A673 (cell line): ENCODE measurements at regions not wholly inside any gene's neighbourhood (a gene's known extent, or its start where the extent isn't known, plus 50 kb on each side); places are given as distances from the start of the nearest gene placed in this dataset.

Source experiments
- BruUV-seq: library from RNA; stranded (reverse); fragments of 400-500 nt; replicated peaks from 2 replicates; lab custom pipeline; 2021; lab: Mats Ljungman, UMichigan
- CTCF ChIA-PET: fragments of 300-600 bp; sonication (Branson Sonifier 250); formaldehyde crosslinking; loops from one replicate; lab custom pipeline; 2022; ENCODE audit warnings: antibody characterized with exemption; lab: Charles Lee
- POLR2A ChIA-PET: fragments of 300-600 bp; sonication (Branson Sonifier 250); formaldehyde crosslinking; loops from one replicate; lab custom pipeline; 2022; ENCODE audit warnings: antibody characterized with exemption; ENCODE audit not compliant: low non-redundant PET; lab: Charles Lee
- DNase-seq: peaks from one replicate; pipeline ENCODE4 v3.0.0-alpha.2; 2015; ENCODE audit warnings: low spot score
- H3K27ac ChIP-seq: fragments of 200-600 bp; sonication (generic); 2 replicates; pipeline ENCODE4 v1.5.1; 2016; ENCODE audit warnings: mixed run types, low read depth, mild to moderate bottlenecking, mixed read lengths, antibody characterized with exemption, low read length; ENCODE audit not compliant: poor library complexity, severe bottlenecking
- H3K27me3 ChIP-seq: fragments of 200-600 bp; sonication (generic); replicated peaks from 2 replicates; pipeline ENCODE4 v1.6.1; 2017; ENCODE audit warnings: mixed run types, low read depth, mild to moderate bottlenecking, mixed read lengths, antibody characterized with exemption, low read length; ENCODE audit not compliant: insufficient read depth, poor library complexity
- H3K36me3 ChIP-seq: fragments of 200-600 bp; sonication (generic); 2 replicates; pipeline ENCODE4 v1.6.1; 2016; ENCODE audit warnings: mixed run types, mild to moderate bottlenecking, mixed read lengths, antibody characterized with exemption, low read length; ENCODE audit not compliant: insufficient read depth, poor library complexity, severe bottlenecking
- H3K4me1 ChIP-seq: fragments of 200-600 bp; sonication (generic); 2 replicates; pipeline ENCODE4 v1.6.1; 2017; ENCODE audit warnings: mixed run types, mild to moderate bottlenecking, mixed read lengths, antibody characterized with exemption, low read length; ENCODE audit not compliant: insufficient read depth, poor library complexity, severe bottlenecking
- H3K4me3 ChIP-seq: fragments of 200-600 bp; sonication (generic); 2 replicates; pipeline ENCODE4 v1.5.1; 2016; ENCODE audit warnings: low read depth, mixed run types, mild to moderate bottlenecking, mixed read lengths, low read length; ENCODE audit not compliant: poor library complexity, severe bottlenecking
- H3K9me3 ChIP-seq: fragments of 200-600 bp; sonication (generic); 2 replicates; pipeline ENCODE4 v1.6.1; 2016; ENCODE audit warnings: mixed run types, low read depth, mild to moderate bottlenecking, mixed read lengths, antibody characterized with exemption, low read length; ENCODE audit not compliant: poor library complexity, severe bottlenecking
- EZH2 ChIP-seq: fragments of 200-600 bp; sonication (generic); IDR thresholded peaks from 2 replicates; pipeline ENCODE4 v1.6.1; 2017; ENCODE audit warnings: borderline replicate concordance, low read depth, mild to moderate bottlenecking, mixed read lengths, antibody characterized with exemption, low read length; ENCODE audit not compliant: poor library complexity, severe bottlenecking
- intact Hi-C: fragments of 100-400 bp; cut with micrococcal nuclease; formaldehyde crosslinking; loops from one replicate; pipeline ENCODE4 v1.10.0; 2022; ENCODE audit not compliant: unreplicated experiment
- TF ChIP-seq, protein P1 (sequence below): fragments of 300-800, 200-600 bp; sonication (generic); conservative IDR thresholded peaks from 2 replicates; pipeline ENCODE4 v1.5.1; 2017; ENCODE audit warnings: low read depth, mild to moderate bottlenecking, antibody characterized with exemption, low read length, moderate library complexity, mixed read lengths

DNA sequence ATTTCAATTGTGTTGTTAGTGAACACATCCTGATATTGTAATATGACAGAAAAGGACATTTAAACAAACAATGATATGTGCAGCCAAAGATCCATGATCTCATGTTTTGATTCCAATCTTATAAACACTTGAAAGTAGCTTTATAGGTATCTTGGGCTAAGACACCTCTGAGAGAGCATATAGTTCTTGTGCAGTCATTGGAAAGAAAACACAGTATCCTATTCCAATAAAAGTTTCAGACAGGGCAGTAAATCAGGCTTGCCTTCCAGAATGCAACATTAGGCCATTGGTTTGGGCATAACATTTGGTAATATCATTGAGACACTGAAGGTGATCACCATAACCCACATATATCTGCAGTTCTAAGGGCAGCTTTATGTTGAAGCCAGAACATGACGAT, 188.3 kb upstream of the HCCS start:
- no peak for TF ChIP-seq EZH2
- Histone ChIP-seq H3K36me3 (no peaks in the 10 kb centered on the region), H3K4me3 (no peak overlapping the region), H3K27ac (no peak overlapping the region), H3K27me3 (no peaks in the 10 kb centered on the region), H3K9me3 (peaks cover 6% of the 10 kb centered on the region), H3K4me1 (no peaks in the 10 kb centered on the region)
- ChIA-PET CTCF (no interaction called here), POLR2A (no interaction called here)
- BruUV-seq = no TSS peak
- DNase-seq = no peak
- intact Hi-C loops = no loop called here

DNA sequence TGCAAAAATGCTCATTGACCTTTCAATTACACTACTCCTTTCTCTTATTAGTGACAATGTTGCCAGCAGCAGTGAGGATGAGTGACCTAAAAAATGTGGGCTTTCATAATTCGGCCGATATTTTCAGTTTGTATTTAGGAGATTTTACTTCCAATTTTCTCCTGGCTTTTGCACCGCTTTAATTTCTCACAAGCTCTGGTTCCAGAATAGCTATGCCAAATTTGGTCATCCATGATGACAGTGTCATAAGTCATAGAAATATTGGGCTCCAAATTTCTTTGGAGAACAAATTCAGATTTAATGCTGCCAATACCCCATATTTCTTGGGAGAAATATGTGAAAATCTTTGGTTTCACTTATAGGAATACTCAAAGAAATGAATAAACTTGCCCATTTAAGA, 187.7 kb upstream of the HCCS start:
- H3K36me3 ChIP-seq = no peaks in the 10 kb centered on the region
- TF ChIP-seq, protein P1, sequence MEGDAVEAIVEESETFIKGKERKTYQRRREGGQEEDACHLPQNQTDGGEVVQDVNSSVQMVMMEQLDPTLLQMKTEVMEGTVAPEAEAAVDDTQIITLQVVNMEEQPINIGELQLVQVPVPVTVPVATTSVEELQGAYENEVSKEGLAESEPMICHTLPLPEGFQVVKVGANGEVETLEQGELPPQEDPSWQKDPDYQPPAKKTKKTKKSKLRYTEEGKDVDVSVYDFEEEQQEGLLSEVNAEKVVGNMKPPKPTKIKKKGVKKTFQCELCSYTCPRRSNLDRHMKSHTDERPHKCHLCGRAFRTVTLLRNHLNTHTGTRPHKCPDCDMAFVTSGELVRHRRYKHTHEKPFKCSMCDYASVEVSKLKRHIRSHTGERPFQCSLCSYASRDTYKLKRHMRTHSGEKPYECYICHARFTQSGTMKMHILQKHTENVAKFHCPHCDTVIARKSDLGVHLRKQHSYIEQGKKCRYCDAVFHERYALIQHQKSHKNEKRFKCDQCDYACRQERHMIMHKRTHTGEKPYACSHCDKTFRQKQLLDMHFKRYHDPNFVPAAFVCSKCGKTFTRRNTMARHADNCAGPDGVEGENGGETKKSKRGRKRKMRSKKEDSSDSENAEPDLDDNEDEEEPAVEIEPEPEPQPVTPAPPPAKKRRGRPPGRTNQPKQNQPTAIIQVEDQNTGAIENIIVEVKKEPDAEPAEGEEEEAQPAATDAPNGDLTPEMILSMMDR = no peak
- no peak for TF ChIP-seq EZH2
- intact Hi-C loops = no loop called here
- no peak overlapping the region for H3K4me3 ChIP-seq
- H3K4me1 ChIP-seq = no peaks in the 10 kb centered on the region
- peaks cover 6% of the 10 kb centered on the region for H3K9me3 ChIP-seq
- ChIA-PET CTCF (no interaction called here), POLR2A (no interaction called here)
- no TSS peak for BruUV-seq
- H3K27me3 ChIP-seq = no peaks in the 10 kb centered on the region
- no peak overlapping the region for H3K27ac ChIP-seq
- no peak for DNase-seq

DNA sequence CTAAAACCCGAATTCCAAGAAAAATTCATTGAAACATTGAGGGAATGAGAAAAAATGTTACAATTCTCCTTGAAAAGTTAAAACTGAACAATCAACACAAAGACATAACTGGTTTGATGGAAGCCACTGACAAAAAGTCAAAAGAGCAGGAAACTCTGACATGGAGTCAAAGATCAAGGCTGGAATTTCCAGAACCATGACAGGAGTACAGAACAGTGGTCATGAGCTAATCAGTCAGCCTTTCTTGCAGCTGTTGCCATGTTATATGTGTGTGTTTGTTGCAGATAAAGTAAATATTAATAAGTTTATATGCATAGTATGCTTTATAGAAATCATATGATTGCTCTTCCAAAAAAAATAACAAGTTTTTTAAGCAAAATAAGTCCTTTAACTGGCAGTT, 184.7 kb upstream of the HCCS start:
- Histone ChIP-seq H3K4me3 (no peak overlapping the region), H3K27me3 (no peaks in the 10 kb centered on the region), H3K9me3 (peaks cover 11% of the 10 kb centered on the region), H3K36me3 (no peaks in the 10 kb centered on the region), H3K27ac (no peak overlapping the region), H3K4me1 (no peaks in the 10 kb centered on the region)
- no peak for TF ChIP-seq EZH2
- TF ChIP-seq, protein P1 = no peak
- ChIA-PET CTCF (no interaction called here), POLR2A (no interaction called here)
- no peak for DNase-seq
- intact Hi-C loops = no loop called here
- BruUV-seq = no TSS peak

- TF ChIP-seq, protein P1 = no peak
- no peak for TF ChIP-seq EZH2
- no peaks in the 10 kb centered on the region for H3K27me3 ChIP-seq
- intact Hi-C loops = no loop called here
- CTCF ChIA-PET = no interaction called here
- DNase-seq = no peak
- H3K9me3 ChIP-seq = peaks cover 11% of the 10 kb centered on the region
- no peak overlapping the region for H3K27ac ChIP-seq
- POLR2A ChIA-PET = no interaction called here
- no peaks in the 10 kb centered on the region for H3K36me3 ChIP-seq
- no peaks in the 10 kb centered on the region for H3K4me1 ChIP-seq
- no TSS peak for BruUV-seq
- H3K4me3 ChIP-seq = no peak overlapping the region
Observed at GRCh38 chrX:10926891-10927290, 184.2 kb upstream of the HCCS start.
